Liver (tissue), 3 donors: ENCODE measurements at regions not wholly inside any gene's neighbourhood (a gene's known extent, or its start where the extent isn't known, plus 50 kb on each side); places are given as distances from the start of the nearest gene placed in this dataset.

ENCODE experiments used
- CTCF ChIP-seq: fragments of 150-350 bp; IDR thresholded peaks from 2 replicates; pipeline ENCODE4 v1.5.1; 2017; ENCODE audit warnings: improper control_type of control experiment, low read depth, low read length; ENCODE audit not compliant: missing input control
- EGR1 ChIP-seq, 2 donors: IDR thresholded peaks; 2 replicates each; pipeline ENCODE4 v1.6.1; 2016 to 2018; ENCODE audit warnings: antibody characterized with exemption in 2 of 2, low read depth in 2 of 2
- FOXA1 ChIP-seq: IDR thresholded peaks from 2 replicates; pipeline ENCODE4 v1.6.1; 2016; ENCODE audit warnings: antibody characterized with exemption
- GABPA ChIP-seq, 2 donors: IDR thresholded peaks in 1 of 2; conservative IDR thresholded peaks in 1 of 2; 2 replicates each; pipeline ENCODE4 v1.6.1; 2016; ENCODE audit warnings: antibody characterized with exemption in 2 of 2, mild to moderate bottlenecking in 1 of 2, moderate library complexity in 1 of 2
- JUND ChIP-seq, 2 donors: IDR thresholded peaks; 2 replicates each; pipeline ENCODE4 v1.6.1; 2016; ENCODE audit warnings: antibody characterized with exemption in 2 of 2
- MAX ChIP-seq: IDR thresholded peaks from 2 replicates; pipeline ENCODE4 v1.6.1; 2016; ENCODE audit warnings: antibody characterized with exemption
- NR2F2 ChIP-seq: IDR thresholded peaks from 2 replicates; pipeline ENCODE4 v1.6.1; 2016; ENCODE audit warnings: antibody characterized with exemption
- RAD21 ChIP-seq, 2 donors: IDR thresholded peaks; 2 replicates each; pipeline ENCODE4 v1.6.1; 2016; ENCODE audit warnings: antibody characterized with exemption in 2 of 2, mild to moderate bottlenecking in 2 of 2
- REST ChIP-seq: IDR thresholded peaks from 2 replicates; pipeline ENCODE4 v1.6.1; 2016; ENCODE audit warnings: antibody characterized with exemption, mild to moderate bottlenecking
- TAF1 ChIP-seq: conservative IDR thresholded peaks from 2 replicates; pipeline ENCODE4 v1.6.1; 2016; ENCODE audit warnings: antibody characterized with exemption, mild to moderate bottlenecking
- YY1 ChIP-seq: IDR thresholded peaks from 2 replicates; pipeline ENCODE4 v1.6.1; 2016; ENCODE audit warnings: antibody characterized with exemption, mild to moderate bottlenecking
- TF ChIP-seq, protein P1 (sequence below): IDR thresholded peaks from 2 replicates; pipeline ENCODE4 v1.6.1; 2016; ENCODE audit warnings: antibody characterized with exemption
- donor health status: healthy.
- donor health status: healthy.

GRCh38 chr22:48855013-48855412 is 972.7 kb downstream of the BRD1 start:
- TF ChIP-seq TAF1 (no peak), CTCF (no peak), YY1 (no peak), MAX (no peak), REST (no peak), NR2F2 (no peak), JUND (IDR thresholded peaks at IDR 0.05) (no peak), EGR1 (IDR thresholded peaks at IDR 0.05; ENCODE audit: low read depth in 2 of 2) (no peak), GABPA (IDR thresholded peaks at IDR 0.05 in 1 of 2, conservative IDR thresholded peaks at IDR 0.05 in 1 of 2) (no peak), FOXA1 (no peak), RAD21 (IDR thresholded peaks at IDR 0.05) (no peak)
- TF ChIP-seq, protein P1, sequence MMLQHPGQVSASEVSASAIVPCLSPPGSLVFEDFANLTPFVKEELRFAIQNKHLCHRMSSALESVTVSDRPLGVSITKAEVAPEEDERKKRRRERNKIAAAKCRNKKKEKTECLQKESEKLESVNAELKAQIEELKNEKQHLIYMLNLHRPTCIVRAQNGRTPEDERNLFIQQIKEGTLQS = no peak
